Endothelial cell of hepatic sinusoid (primary cell): ENCODE measurements at regions not wholly inside any gene's neighbourhood (a gene's known extent, or its start where the extent isn't known, plus 50 kb on each side); places are given as distances from the start of the nearest gene placed in this dataset.
"Not testable (repeated sequence)": the region's sequence is repeated elsewhere in the genome, so short reads cannot be mapped to it uniquely, and the experiment has no call there.

ENCODE experiments used
- in situ Hi-C: cut with HindIII; loops from 2 replicates; pipeline ENCODE4 v1.10.0; 2017; ENCODE audit warnings: low sequenced_read_pairs

DNA sequence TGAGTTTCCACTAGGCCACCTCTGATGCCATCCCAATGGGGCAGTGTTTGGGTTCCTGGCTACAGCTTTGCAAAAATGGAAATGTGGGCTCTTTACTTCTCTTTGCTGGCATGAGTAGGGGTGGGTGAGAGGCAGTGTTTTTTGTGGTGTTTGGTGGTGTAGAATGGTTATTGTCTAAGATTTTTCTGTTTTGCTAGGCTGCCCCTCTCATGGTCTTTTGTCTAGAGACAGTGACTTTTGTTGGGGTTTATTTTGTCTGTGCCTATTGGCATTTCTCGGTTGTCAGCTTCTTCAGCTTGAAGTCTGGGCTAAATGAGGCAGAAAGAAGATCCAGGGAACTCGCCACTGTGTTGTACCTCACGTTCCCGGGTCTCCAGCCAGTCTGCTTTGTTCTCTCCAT lies 112.1 kb downstream of the CENPF start:
- in situ Hi-C loops, result no loop called here

GRCh38 chr1:214717351-214717750 lies 114.4 kb downstream of the CENPF start:
- in situ Hi-C loops, result no loop called here

GRCh38 chr1:214718724-214719123 lies 115.7 kb downstream of the CENPF start:
- in situ Hi-C loops, result no loop called here

DNA sequence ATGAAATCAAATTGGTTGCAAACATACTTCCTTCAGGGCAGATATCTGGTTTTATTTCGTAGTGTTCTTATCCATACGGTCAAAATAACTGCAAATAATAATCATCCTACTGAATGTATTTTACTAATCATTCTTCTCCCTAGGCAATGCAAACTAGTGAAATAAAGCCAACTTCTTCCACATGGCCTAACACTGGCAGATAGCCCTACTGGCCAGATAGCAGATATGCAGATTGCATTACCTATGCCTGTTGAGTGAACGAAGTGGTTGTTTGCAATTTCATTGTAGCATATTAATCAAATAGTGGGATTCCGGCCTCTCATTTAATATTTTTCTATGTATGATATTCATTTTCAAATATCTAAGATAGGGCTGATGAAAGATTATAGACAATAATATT lies 116.2 kb downstream of the CENPF start:
- in situ Hi-C loops, result no loop called here

DNA sequence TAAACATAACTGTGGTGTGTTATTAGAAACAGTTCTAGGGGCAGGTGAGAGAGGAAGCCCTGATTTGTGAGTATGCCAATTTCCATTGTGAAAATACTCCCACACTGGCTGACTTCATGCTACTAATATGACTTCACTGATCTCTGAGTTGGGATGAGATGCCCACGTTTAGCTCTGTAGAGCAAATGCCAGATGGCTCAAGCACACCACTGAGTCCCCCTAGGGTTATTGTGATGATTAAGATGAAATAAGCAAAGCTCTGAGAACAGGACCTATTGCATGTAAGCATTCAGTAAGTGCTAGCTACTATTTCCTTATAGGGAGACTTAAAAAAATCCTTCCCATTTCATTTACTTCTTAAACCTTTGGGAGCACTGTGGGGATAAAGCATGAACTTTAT lies 117.6 kb downstream of the CENPF start:
- in situ Hi-C loops, result no loop called here

GRCh38 chr1:214727274-214727673 lies 124.3 kb downstream of the CENPF start:
- in situ Hi-C loops, result no loop called here

DNA sequence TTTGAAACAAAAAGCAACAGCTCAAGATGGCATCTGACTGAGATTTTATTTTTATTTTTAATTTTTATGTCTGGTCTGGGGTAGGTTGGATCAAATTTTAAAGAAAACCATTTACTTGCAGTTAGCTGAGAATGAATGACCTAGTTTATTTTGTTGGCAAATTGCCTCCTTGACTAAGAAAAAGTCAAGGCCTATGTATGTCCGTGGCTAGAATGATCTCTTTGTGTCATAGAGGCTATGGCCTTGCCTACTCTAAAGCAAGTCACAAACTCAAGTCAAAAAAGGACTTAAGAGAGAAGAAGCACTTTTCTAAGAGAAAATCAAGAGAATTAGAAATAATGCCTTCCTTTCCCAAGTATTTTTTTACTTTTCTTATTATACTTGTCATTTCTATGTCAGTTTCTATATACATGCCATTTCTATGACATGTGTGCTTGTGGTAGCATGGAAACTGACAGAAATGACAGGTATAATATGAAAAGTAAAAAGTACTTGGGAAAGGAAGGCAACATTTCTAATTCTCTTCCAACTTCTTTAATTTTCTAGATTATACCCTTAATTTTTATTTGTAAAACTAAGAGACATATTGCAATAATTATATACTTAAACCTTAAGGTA lies 136.7 kb downstream of the CENPF start:
- in situ Hi-C loops, result no loop called here

GRCh38 chr1:214740471-214740870 lies 137.5 kb downstream of the CENPF start:
- in situ Hi-C loops, result no loop called here

DNA sequence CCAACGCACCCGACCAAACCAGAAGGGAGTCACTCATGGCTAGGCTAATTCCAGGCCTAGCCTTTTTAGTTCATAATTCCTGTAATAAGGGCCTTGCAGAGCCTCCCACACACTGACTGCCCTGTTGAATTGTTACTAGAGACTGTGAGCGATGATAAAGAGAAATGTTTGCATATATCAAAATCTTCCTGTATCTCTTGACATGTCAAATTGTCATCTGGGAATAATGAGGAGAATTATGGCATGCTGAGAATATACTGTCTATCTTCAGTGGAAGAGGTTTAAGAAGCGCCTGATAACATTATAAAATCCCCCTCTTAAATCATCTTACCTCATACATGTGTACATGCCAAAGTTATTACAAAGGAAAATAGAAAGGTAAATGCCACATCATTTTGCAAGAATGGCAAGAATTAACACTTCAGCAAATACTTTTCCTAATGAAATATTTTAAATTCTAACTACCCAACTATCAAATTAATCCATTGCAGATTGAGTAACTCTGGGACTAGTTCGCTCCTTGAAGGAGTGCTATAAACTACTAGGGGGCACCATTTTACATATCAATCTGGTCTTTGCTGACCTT lies 144.1 kb downstream of the CENPF start:
- in situ Hi-C loops, result no loop called here

GRCh38 chr1:214753236-214753852 lies 150.3 kb downstream of the CENPF start:
- in situ Hi-C loops, result no loop called here

- in situ Hi-C loops, result no loop called here
These were observed 158.0 kb downstream of the CENPF start for GRCh38 chr1:214761030-214761429.

DNA sequence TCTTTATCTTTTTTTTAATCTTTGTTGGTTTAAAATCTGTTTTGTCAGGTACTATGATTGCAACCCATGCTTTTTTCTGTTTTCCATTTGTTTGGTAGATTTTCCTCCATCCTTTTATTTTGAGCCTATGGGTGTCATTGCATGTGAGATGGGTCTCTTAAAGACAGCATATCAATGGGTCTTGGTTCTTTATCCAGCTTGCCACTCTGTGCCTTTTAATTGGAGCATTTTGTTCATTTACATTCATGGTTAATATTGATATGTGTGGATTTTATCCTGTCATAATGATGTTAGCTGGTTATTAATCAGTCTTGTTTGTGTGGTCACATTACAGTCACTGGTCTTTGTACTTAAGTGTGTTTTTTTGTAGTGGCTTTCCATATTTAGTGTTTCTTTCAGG lies 159.9 kb downstream of the CENPF start:
- in situ Hi-C loops, result no loop called here

- in situ Hi-C loops, result no loop called here
These were observed 161.5 kb downstream of the CENPF start for GRCh38 chr1:214764502-214764901.

DNA sequence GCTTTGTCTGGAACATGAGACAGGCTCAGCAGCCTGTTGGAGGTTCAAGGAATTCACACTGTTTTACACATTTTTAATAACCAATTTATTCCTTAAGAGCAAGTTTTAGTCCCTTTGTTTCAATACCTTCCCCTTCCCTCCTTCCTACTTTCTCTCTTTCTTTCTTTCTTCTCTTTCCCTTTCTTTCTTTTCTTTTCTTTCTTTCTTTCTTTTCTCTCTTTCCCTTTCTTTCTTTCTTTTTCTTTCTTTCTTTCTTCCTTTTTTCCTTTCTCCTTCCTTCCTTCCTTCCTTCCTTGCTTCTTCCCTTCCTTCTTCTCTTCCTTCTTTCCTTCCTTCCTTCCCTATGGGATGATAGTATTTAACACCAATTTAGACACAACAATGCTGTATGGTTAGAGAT lies 164.2 kb downstream of the CENPF start:
- in situ Hi-C loops, result no loop called here

DNA sequence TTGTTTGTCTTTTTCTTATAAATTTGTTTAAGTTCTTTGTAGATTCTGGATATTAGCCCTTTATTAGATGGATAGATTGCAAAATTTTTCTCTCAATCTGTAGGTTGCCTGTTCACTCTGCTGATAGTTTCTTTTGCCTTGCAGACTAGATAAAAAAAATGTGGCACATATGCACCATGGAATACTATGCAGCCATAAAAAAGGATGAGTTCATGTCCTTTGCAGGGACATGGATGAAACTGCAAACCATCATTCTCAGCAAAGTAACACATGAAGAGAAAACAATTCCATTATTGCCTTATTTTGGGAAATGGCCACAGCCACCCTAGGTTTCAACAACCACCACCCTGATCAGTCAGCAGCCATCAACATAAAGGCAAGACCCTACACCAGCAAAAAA lies 166.7 kb downstream of the CENPF start:
- in situ Hi-C loops, result not testable (repeated sequence)

DNA sequence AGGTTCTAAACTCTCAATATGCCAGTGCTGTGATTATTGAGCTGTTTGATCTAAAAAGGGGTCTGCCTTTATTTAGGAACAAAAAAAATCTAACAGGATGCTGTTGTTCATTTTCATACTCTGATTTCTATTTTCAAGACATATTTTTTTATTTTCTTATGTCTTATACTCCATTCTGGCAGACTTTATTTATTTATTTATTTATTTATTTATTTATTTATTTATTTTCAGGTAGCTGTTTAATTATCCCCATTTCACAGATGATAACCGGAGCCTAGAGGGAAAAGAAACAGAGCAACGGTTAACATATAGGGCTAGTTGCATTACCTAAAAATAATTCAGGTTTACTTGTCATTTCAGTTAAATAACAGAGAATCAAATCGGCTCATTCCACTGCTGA lies 174.4 kb downstream of the CENPF start:
- in situ Hi-C loops, result no loop called here

DNA sequence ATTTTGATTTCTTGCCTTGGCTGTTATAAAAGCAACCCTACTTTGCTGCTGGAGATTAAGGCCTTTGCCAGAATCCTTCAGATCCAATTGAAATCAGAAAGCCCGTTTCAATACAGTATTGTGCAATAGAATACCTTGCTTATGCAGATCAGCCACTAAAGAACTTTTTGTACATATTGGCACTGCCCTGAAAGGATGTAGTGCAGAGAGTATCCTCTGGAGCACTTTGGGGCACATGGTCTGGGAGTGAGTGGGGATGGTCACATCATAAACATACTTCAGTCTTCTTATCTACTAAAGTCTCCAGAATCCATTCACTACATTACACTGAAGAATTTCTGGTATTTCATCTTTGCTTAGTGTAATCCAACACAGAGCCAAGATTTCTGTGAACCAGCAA lies 189.0 kb downstream of the CENPF start:
- in situ Hi-C loops, result no loop called here

DNA sequence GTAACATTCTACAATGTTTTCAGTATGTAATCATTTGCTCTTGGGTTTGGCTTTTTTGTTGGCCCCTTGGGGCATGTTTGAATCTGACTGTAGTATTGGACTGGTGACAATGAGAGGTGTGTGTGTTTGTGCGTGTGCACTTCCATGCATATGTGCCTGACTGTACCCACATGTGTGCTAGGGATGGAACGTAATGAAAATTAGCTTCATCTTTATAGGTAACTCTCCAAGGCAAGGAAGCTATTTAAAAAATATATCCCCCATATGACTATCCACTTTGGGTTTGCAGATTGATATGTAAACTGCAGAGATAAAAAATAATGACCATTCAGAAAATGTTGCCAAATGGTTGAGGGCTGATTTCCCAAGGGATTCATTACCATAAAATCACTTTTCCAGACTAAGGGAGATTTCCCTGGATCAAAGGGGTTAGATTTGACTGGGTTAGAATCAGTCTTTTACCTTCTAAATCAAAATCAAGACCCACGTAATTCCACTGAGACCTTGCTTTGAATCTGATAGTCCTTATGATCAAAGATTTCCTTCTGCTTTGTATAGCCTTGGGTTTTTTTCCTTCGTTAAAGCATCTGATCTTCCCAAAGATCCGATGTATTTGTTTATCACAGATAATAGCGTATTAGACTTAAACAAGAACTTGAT lies 189.7 kb downstream of the CENPF start:
- in situ Hi-C loops, result no loop called here

GRCh38 chr1:214793708-214794107 lies 190.7 kb downstream of the CENPF start:
- in situ Hi-C loops, result no loop called here

DNA sequence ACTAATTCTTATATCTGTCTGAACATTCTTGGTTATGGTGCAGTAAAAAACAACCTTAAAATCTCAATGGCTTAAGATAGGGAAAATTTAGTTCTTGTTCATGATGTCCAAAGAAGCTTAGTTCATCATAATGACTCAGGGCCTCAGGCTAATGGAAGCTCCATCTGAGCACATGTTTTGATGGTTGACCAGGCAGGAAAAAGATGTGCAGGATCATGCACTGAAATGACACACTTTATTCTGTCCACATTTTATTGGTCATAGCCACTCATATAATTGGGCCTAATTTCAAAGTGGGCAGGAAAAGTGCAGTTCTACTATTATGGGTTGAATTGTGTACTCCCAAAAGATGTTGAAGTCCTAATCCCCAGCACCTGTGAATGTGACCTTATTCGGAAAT lies 198.2 kb downstream of the CENPF start:
- in situ Hi-C loops, result no loop called here

DNA sequence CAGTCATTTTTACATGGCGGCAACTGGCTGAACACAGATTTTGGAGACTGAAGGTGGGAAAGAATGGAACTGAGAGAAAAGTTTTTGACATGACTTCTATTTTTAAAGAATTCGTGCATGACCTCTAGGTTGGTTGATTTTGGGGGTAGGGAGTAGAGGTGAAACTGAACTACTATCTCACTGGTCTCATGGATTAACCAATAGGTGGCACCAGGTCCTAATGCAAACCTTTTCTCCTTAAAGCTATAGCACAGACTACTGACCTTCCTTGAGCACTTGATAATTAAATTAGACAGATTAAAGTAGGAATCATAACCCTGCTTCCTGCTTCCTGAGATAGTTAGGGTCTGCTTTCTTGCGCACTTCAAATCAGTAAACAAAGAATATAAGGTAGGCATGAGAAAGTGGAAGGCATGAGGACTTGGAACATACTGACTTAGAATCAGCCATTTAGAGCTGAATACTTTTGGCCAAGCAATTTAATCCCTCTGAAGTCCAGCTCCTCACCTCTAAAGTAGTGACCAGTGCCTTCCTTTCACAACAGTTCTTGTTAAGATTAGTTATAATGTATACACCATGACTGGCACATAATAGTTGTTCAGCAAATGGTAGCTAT lies 206.0 kb downstream of the CENPF start:
- in situ Hi-C loops, result no loop called here

DNA sequence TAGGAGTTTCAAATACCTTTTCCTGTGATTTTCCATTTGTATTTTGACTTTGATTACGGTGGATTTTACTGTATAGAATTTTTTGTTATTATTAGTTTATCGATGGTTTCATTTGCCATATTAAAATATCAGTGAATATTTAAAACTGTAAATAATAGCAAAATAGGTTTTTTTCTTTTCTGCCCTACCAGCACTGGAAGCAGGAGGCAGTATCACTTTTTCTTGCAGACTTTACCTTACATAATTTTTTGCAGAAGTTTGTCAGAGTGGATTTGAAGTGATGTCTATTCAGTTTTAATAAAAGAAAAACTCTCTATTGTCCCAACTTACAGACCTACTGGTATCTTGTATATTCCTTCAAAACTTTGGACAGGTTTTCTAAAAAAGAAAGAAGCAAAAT lies 213.6 kb downstream of the CENPF start:
- in situ Hi-C loops, result loop anchor here (10.0 kb wide), 1 partner anchor 318 kb away; no protein-coding TSS in a partner anchor
